ENCODE measurements at regions not wholly inside any gene's neighbourhood (a gene's known extent, or its start where the extent isn't known, plus 50 kb on each side); places are given as distances from the start of the nearest gene placed in this dataset.

GRCh38 chr21:32189688-32190483, 89.0 kb downstream of the MIS18A start:
- DNase-seq (ENCODE audit: low spot score) (no peak), ATAC-seq (no peak), FAIRE-seq (no peak)
- no peak overlapping the region for H2AFZ ChIP-seq (ENCODE audit: low read length)
- no peaks in the 10 kb centered on the region for H4K20me1 ChIP-seq (ENCODE audit: insufficient read depth, low read length)
- WGBS (ENCODE audit: low lambda C conversion rate), result 17% methylated on average over 5 of the region's 5 CpGs
- no peak overlapping the region for H3K27ac ChIP-seq (ENCODE audit: extremely low read length, insufficient read depth, low read length)
- H3K36me3 ChIP-seq (replicated peaks in 1 of 2; ENCODE audit: control insufficient read depth in 1 of 2, insufficient read depth in 2 of 2, low read length in 2 of 2), result no peaks in the 10 kb centered on the region
- ChIA-PET POLR2A (no interaction called here), CTCF (ENCODE audit: low intra/inter-chr PET ratio, low total read pairs) (no interaction called here)
- in situ Hi-C loops (cut with HindIII; ENCODE audit: extremely low pct_ligation_motif_present, low pct_unique_long_range_greater_than_20kb) (no loop called here), intact Hi-C loops (cut with micrococcal nuclease; ENCODE audit: unreplicated experiment) (no loop called here)
- no peaks in the 10 kb centered on the region for H3K9me3 ChIP-seq (ENCODE audit: low read length)
- no peak overlapping the region for H3K4me2 ChIP-seq (ENCODE audit: low read depth, low read length)
- no peaks in the 10 kb centered on the region for H3K79me2 ChIP-seq (ENCODE audit: insufficient read depth, low read length)
- no peak overlapping the region for H3K4me3 ChIP-seq (replicated peaks in 1 of 3; ENCODE audit: insufficient read depth in 1 of 3, low read depth in 2 of 3, low read length in 3 of 3)
- no peaks in the 10 kb centered on the region for H3K4me1 ChIP-seq (ENCODE audit: insufficient read depth, low read length)
- no peak overlapping the region for H3K9ac ChIP-seq (ENCODE audit: insufficient read depth, low read depth, low read length)
- peaks cover 2 to 29% of the 10 kb centered on the region in 2 experiments; a peak in 4 of 5 replicates for H3K27me3 ChIP-seq (ENCODE audit: control insufficient read depth in 1 of 2, insufficient read depth in 2 of 2, low read length in 2 of 2)
- no TSS peak for BruUV-seq (replicated peaks)
- peak; percentile 52; the same call in 1 of the 2 replicates for TF ChIP-seq CEBPB (IDR thresholded peaks at IDR 0.05; ENCODE audit: borderline replicate concordance, low read depth, low read length)
- no peak for TF ChIP-seq TBX3 (IDR thresholded peaks at IDR 0.05; ENCODE audit: borderline replicate concordance)
- no peak for TF ChIP-seq NFE2L2 (IDR thresholded peaks at IDR 0.05; ENCODE audit: low read length)
- no peak for TF ChIP-seq ZBTB43 (CRISPR knock-in tag; conservative IDR thresholded peaks at IDR 0.05)
- TF ChIP-seq TCF7 (IDR thresholded peaks at IDR 0.05; ENCODE audit: low read depth), result no peak

GRCh38 chr21:32186804-32187203, 92.0 kb downstream of the MIS18A start:
- ChIA-PET CTCF (ENCODE audit: low intra/inter-chr PET ratio, low total read pairs) (no interaction called here), POLR2A (no interaction called here)
- H3K27me3 ChIP-seq (ENCODE audit: control insufficient read depth in 1 of 2, insufficient read depth in 2 of 2, low read length in 2 of 2), result peaks cover 0 to 37% of the 10 kb centered on the region in 2 experiments; a peak in 3 of 5 replicates
- H3K9me3 ChIP-seq (ENCODE audit: low read length), result no peaks in the 10 kb centered on the region
- no peaks in the 10 kb centered on the region for H4K20me1 ChIP-seq (ENCODE audit: insufficient read depth, low read length)
- no peak overlapping the region for H3K9ac ChIP-seq (ENCODE audit: insufficient read depth, low read depth, low read length)
- in situ Hi-C loops (cut with HindIII; ENCODE audit: extremely low pct_ligation_motif_present, low pct_unique_long_range_greater_than_20kb), result no loop called here
- no peak for TF ChIP-seq ONECUT2 (CRISPR knock-in tag; IDR thresholded peaks at IDR 0.05)
- no peak for TF ChIP-seq ZNF558 (CRISPR knock-in tag; IDR thresholded peaks at IDR 0.05; ENCODE audit: borderline replicate concordance)
- no peak for TF ChIP-seq RFX3 (CRISPR knock-in tag; IDR thresholded peaks at IDR 0.05)
- no peak for TF ChIP-seq ZNF782 (CRISPR knock-in tag; IDR thresholded peaks at IDR 0.05; ENCODE audit: borderline replicate concordance)
- no peak for TF ChIP-seq FOXM1 (CRISPR knock-in tag; IDR thresholded peaks at IDR 0.05)
- TF ChIP-seq TFDP1 (CRISPR knock-in tag; IDR thresholded peaks at IDR 0.05; ENCODE audit: borderline replicate concordance), result no peak
- TF ChIP-seq FLYWCH1 (CRISPR knock-in tag; IDR thresholded peaks at IDR 0.05), result no peak
- H2AFZ ChIP-seq (ENCODE audit: low read length), result no peak overlapping the region
- H3K4me1 ChIP-seq (ENCODE audit: insufficient read depth, low read length), result no peaks in the 10 kb centered on the region
- 16% methylated on average over 8 of the region's 8 CpGs for WGBS (ENCODE audit: low lambda C conversion rate)
- no peak for DNase-seq (ENCODE audit: low spot score)
- intact Hi-C loops (cut with micrococcal nuclease; ENCODE audit: unreplicated experiment), result no loop called here
- no peak overlapping the region for H3K4me2 ChIP-seq (ENCODE audit: low read depth, low read length)
- FAIRE-seq, result no peak
- no TSS peak for BruUV-seq (replicated peaks)
- no peak for ATAC-seq
- H3K79me2 ChIP-seq (ENCODE audit: insufficient read depth, low read length), result no peaks in the 10 kb centered on the region
- no peak overlapping the region for H3K27ac ChIP-seq (ENCODE audit: extremely low read length, insufficient read depth, low read length)
- H3K4me3 ChIP-seq (replicated peaks in 1 of 3; ENCODE audit: insufficient read depth in 1 of 3, low read depth in 2 of 3, low read length in 3 of 3), result no peak overlapping the region
- no peaks in the 10 kb centered on the region for H3K36me3 ChIP-seq (replicated peaks in 1 of 2; ENCODE audit: control insufficient read depth in 1 of 2, insufficient read depth in 2 of 2, low read length in 2 of 2)
